GM23338 (cell line): ENCODE measurements at regions not wholly inside any gene's neighbourhood (a gene's known extent, or its start where the extent isn't known, plus 50 kb on each side); places are given as distances from the start of the nearest gene placed in this dataset.
"Not testable (repeated sequence)": the region's sequence is repeated elsewhere in the genome, so short reads cannot be mapped to it uniquely, and the experiment has no call there.

Experiments used
- CTCF ChIP-seq, 2 experiments: fragments of 200-600 bp in 1 of 2; sonication (generic) in 1 of 2; conservative IDR thresholded peaks; 2 replicates each; pipeline versions ENCODE4 v1.5.1 to v1.6.1; 2016 to 2017; ENCODE audit warnings: antibody characterized with exemption in 2 of 2, low read depth in 2 of 2, mild to moderate bottlenecking in 2 of 2, moderate library complexity in 1 of 2
- EZH2 ChIP-seq: fragments of 200-600 bp; sonication (generic); IDR thresholded peaks from one replicate; pipeline ENCODE4 v1.8.0; 2017; ENCODE audit warnings: antibody characterized with exemption, mild to moderate bottlenecking, low read depth; ENCODE audit not compliant: unreplicated experiment
- EZH2phosphoT487 ChIP-seq: fragments of 200-600 bp; sonication (generic); IDR thresholded peaks from one replicate; pipeline ENCODE4 v1.8.1; 2018; ENCODE audit warnings: antibody characterized with exemption; ENCODE audit not compliant: unreplicated experiment
- JUNB ChIP-seq: IDR thresholded peaks from one replicate; pipeline ENCODE4 v1.6.1; 2016; ENCODE audit warnings: antibody characterized with exemption; ENCODE audit not compliant: unreplicated experiment
- POLR2AphosphoS5 ChIP-seq: IDR thresholded peaks from 2 replicates; pipeline ENCODE4 v1.6.1; 2016; ENCODE audit warnings: antibody characterized with exemption, low read depth
- STAT1 ChIP-seq: IDR thresholded peaks from one replicate; pipeline ENCODE4 v1.6.1; 2016; ENCODE audit warnings: antibody characterized with exemption; ENCODE audit not compliant: unreplicated experiment
- TF ChIP-seq, protein P1 (sequence below): IDR thresholded peaks from one replicate; pipeline ENCODE4 v1.6.1; 2018; ENCODE audit warnings: antibody characterized with exemption; ENCODE audit not compliant: unreplicated experiment
- TF ChIP-seq, protein P2 (sequence below): IDR thresholded peaks from 2 replicates; pipeline ENCODE4 v1.6.1; 2016; ENCODE audit warnings: antibody characterized with exemption

DNA sequence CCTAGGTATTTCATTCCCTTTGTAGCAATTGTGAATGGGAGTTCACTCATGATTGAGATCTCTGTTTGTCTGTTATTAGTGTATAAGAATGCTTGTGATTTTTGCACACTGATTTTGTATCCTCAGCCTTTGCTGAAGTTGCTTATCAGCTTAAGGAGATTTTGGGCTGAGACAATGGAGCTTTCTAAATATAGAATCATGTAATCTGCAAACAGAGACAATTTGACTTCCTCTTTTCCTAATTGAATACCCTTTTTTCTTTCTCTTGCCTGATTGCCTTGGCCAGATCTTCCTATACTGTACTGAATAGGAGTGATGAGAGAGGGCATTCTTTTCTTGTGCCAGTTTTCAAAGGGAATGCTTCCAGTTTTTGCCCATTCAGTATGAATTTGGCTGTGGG, 398.1 kb downstream of the SRGAP2C start:
- TF ChIP-seq POLR2AphosphoS5; EZH2; JUNB; CTCF (conservative IDR thresholded peaks at IDR 0.05; ENCODE audit: low read depth in 2 of 2); STAT1; EZH2phosphoT487: not testable (repeated sequence)
- TF ChIP-seq, protein P1, sequence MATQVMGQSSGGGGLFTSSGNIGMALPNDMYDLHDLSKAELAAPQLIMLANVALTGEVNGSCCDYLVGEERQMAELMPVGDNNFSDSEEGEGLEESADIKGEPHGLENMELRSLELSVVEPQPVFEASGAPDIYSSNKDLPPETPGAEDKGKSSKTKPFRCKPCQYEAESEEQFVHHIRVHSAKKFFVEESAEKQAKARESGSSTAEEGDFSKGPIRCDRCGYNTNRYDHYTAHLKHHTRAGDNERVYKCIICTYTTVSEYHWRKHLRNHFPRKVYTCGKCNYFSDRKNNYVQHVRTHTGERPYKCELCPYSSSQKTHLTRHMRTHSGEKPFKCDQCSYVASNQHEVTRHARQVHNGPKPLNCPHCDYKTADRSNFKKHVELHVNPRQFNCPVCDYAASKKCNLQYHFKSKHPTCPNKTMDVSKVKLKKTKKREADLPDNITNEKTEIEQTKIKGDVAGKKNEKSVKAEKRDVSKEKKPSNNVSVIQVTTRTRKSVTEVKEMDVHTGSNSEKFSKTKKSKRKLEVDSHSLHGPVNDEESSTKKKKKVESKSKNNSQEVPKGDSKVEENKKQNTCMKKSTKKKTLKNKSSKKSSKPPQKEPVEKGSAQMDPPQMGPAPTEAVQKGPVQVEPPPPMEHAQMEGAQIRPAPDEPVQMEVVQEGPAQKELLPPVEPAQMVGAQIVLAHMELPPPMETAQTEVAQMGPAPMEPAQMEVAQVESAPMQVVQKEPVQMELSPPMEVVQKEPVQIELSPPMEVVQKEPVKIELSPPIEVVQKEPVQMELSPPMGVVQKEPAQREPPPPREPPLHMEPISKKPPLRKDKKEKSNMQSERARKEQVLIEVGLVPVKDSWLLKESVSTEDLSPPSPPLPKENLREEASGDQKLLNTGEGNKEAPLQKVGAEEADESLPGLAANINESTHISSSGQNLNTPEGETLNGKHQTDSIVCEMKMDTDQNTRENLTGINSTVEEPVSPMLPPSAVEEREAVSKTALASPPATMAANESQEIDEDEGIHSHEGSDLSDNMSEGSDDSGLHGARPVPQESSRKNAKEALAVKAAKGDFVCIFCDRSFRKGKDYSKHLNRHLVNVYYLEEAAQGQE, result not testable (repeated sequence)
- TF ChIP-seq, protein P2, sequence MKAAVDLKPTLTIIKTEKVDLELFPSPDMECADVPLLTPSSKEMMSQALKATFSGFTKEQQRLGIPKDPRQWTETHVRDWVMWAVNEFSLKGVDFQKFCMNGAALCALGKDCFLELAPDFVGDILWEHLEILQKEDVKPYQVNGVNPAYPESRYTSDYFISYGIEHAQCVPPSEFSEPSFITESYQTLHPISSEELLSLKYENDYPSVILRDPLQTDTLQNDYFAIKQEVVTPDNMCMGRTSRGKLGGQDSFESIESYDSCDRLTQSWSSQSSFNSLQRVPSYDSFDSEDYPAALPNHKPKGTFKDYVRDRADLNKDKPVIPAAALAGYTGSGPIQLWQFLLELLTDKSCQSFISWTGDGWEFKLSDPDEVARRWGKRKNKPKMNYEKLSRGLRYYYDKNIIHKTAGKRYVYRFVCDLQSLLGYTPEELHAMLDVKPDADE, result not testable (repeated sequence)
